H1 (cell line): ENCODE measurements at regions not wholly inside any gene's neighbourhood (a gene's known extent, or its start where the extent isn't known, plus 50 kb on each side); places are given as distances from the start of the nearest gene placed in this dataset.

ENCODE experiments used
- BACH1 ChIP-seq: IDR thresholded peaks from 2 replicates; pipeline ENCODE4 v1.6.1; 2012; ENCODE audit warnings: low read length, improper control_type of control experiment
- CHD2 ChIP-seq: IDR thresholded peaks from 2 replicates; pipeline ENCODE4 v1.6.1; 2012; ENCODE audit warnings: low read length, improper control_type of control experiment
- EGR1 ChIP-seq: IDR thresholded peaks from 2 replicates; pipeline ENCODE4 v1.6.1; 2011; ENCODE audit warnings: low read depth, low read length, borderline replicate concordance
- EP300 ChIP-seq, 2 experiments: IDR thresholded peaks; 1 replicate in 1 of 2; 2 replicates in 1 of 2; pipeline ENCODE4 v1.6.1; 2011 to 2012; ENCODE audit warnings: low read depth in 2 of 2, low read length in 2 of 2, mild to moderate bottlenecking in 2 of 2, borderline replicate concordance in 1 of 2, inconsistent platforms in 1 of 2, moderate library complexity in 1 of 2
- NANOG ChIP-seq: IDR thresholded peaks from 2 replicates; pipeline ENCODE4 v1.6.1; 2011; ENCODE audit warnings: low read length, low read depth, mild to moderate bottlenecking, inconsistent platforms; ENCODE audit not compliant: insufficient read depth, poor library complexity, severe bottlenecking
- POLR2AphosphoS5 ChIP-seq: IDR thresholded peaks from 2 replicates; pipeline ENCODE4 v1.6.1; 2011; ENCODE audit warnings: low read depth, low read length
- RNF2 ChIP-seq: fragments of 200-900, 300-1000 bp; sonication (generic); IDR thresholded peaks from 2 replicates; pipeline ENCODE4 v1.7.1; 2016; ENCODE audit warnings: borderline replicate concordance, low read depth, mild to moderate bottlenecking, antibody characterized with exemption, low read length; ENCODE audit not compliant: poor library complexity, severe bottlenecking; ENCODE audit errors: missing control alignments
- TAF1 ChIP-seq: IDR thresholded peaks from 2 replicates; pipeline ENCODE4 v1.6.1; 2011; ENCODE audit warnings: mild to moderate bottlenecking, low read depth, low read length
- TF ChIP-seq, protein P1 (sequence below): IDR thresholded peaks from 2 replicates; pipeline ENCODE4 v1.6.1; 2012; ENCODE audit warnings: inconsistent platforms
- TF ChIP-seq, protein P2 (sequence below), 3 experiments: IDR thresholded peaks; 1 replicate in 2 of 3; 2 replicates in 1 of 3; pipeline versions ENCODE4 v1.5.1 to v1.6.1; 2011; ENCODE audit warnings: low read length in 3 of 3, mild to moderate bottlenecking in 3 of 3, inconsistent platforms in 2 of 3, low read depth in 1 of 3, moderate library complexity in 1 of 3; ENCODE audit not compliant: insufficient read depth in 1 of 3; ENCODE audit errors: control extremely low read depth in 1 of 3

DNA sequence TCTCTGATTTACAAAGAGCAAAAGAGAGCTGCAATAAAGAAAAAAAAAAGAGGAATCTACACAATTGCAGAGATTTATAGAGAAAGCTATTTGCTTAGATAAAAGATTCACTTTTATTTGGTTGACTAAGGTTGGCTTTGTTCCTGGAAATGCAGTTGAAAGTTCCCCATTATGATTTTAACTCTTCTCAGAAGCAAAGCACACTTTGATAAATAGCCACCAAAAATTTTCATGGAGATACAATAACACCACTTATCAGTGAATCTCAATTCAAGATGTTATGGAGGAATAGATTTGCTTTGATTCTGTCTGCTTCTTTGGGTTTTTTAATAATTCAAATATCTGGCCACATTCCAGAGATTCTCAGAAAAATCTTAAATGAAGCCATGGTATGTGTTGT lies 88.5 kb upstream of the ANO3 start:
- no peak for TF ChIP-seq POLR2AphosphoS5
- TF ChIP-seq BACH1 = no peak
- no peak for TF ChIP-seq RNF2
- no peak for TF ChIP-seq CHD2
- TF ChIP-seq, protein P1, sequence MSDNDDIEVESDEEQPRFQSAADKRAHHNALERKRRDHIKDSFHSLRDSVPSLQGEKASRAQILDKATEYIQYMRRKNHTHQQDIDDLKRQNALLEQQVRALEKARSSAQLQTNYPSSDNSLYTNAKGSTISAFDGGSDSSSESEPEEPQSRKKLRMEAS = no peak
- TF ChIP-seq, protein P2, sequence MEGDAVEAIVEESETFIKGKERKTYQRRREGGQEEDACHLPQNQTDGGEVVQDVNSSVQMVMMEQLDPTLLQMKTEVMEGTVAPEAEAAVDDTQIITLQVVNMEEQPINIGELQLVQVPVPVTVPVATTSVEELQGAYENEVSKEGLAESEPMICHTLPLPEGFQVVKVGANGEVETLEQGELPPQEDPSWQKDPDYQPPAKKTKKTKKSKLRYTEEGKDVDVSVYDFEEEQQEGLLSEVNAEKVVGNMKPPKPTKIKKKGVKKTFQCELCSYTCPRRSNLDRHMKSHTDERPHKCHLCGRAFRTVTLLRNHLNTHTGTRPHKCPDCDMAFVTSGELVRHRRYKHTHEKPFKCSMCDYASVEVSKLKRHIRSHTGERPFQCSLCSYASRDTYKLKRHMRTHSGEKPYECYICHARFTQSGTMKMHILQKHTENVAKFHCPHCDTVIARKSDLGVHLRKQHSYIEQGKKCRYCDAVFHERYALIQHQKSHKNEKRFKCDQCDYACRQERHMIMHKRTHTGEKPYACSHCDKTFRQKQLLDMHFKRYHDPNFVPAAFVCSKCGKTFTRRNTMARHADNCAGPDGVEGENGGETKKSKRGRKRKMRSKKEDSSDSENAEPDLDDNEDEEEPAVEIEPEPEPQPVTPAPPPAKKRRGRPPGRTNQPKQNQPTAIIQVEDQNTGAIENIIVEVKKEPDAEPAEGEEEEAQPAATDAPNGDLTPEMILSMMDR (IDR thresholded peaks at IDR 0.05; ENCODE audit: control extremely low read depth in 1 of 3, insufficient read depth in 1 of 3, low read depth in 1 of 3, low read length in 3 of 3) = no peak
- no peak for TF ChIP-seq EGR1
- TF ChIP-seq EP300 (IDR thresholded peaks at IDR 0.05; ENCODE audit: borderline replicate concordance in 1 of 2, low read depth in 2 of 2, low read length in 2 of 2) = no peak
- TF ChIP-seq NANOG = no peak
- TF ChIP-seq TAF1 = no peak
